ENCODE measurements at regions not wholly inside any gene's neighbourhood (a gene's known extent, or its start where the extent isn't known, plus 50 kb on each side); places are given as distances from the start of the nearest gene placed in this dataset.

- DNase-seq, result no peak
Observed at GRCh38 chr15:95470529-95470928, 860.0 kb upstream of the NR2F2 start.

DNA sequence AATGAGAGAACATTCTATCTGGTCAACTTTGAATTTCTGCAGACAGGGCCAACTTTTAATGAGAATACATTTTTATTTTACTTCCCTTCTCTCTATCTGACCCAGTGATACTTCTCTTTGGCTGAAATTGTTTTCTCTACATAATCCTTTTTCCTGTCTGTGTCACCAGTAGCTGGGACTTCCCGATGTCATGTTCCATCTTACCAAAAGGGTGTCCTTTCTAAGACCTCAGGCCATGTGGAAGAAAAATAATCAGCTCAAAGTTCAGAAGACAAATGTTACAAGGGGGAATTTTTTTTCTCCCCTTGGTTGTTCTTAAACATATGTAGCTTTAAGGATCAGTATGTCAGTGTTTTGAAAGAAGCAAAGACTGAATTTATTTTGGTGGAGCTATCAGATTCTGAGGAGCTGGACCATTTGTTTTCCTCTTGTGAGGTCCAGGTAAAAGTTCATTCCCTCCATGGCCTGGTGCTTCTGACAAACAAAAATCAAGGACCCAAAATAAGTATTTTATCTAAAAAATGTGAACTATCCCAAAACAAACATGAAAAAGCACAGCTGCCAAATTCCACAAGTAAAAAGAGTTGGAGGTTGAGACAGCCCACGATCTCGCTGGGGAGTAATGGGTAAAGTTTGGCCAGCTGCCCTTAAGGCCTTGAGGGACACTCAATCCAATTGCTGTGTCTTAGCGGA lies 859.4 kb upstream of the NR2F2 start:
- no peak for DNase-seq

- no peak for DNase-seq
Observed at GRCh38 chr15:95471690-95472086, 858.8 kb upstream of the NR2F2 start.

GRCh38 chr15:95475067-95475466 lies 855.4 kb upstream of the NR2F2 start:
- DNase-seq, result no peak

GRCh38 chr15:95479308-95479707 lies 851.2 kb upstream of the NR2F2 start:
- DNase-seq, result no peak

DNA sequence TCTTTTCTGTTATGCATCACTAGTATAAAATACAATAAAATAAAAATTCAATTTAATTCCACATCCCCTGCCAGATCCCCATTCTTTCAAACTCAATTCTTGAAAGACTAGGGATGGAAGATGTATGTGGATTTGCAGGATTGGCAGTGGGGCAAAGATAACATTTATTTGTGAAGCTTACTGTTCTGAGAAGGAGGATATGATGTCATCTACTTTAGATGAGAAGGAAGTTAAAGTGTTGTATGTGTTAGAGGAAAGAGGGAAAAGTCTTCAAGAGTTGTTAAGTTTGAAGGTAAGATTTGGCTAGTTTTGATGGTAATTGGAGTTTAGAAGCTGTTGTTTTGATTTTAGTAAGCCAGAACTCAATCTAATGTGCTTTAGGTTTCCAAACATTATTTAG lies 845.1 kb upstream of the NR2F2 start:
- DNase-seq, result no peak

GRCh38 chr15:95486224-95486623 lies 844.3 kb upstream of the NR2F2 start:
- DNase-seq, result no peak

GRCh38 chr15:95489103-95489502 lies 841.4 kb upstream of the NR2F2 start:
- no peak for DNase-seq

DNA sequence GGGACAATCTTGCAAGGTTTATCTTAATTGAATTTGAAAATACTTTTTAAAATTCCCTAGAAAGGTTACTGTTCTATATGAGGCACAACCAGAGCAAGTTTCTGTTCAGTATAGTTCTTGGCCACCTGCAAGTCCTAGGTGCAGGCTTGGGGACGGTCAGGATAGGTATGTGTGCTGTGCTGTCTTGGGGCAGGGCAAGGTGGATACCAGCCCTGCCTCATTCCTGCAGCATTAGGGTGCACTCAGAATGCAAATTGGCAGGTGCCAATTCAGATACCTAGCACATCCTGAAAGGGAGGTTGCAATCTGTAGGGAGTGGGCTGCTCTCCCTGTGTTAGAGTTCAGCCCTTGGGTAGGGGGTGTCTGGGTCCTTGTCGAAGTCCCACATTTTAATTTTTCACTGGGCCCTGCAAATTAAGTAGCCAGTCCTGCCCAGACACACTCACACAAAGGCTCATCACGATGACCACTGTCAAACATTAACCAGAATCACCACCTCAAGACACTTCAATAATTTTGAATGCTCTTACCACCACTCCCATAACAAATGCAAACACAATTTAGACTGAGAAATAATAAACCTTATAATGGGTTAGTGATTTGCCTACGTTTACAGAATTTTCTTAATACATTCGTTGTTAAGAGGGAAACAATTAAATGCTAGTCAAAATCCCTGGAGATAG lies 838.0 kb upstream of the NR2F2 start:
- DNase-seq, result no peak

DNA sequence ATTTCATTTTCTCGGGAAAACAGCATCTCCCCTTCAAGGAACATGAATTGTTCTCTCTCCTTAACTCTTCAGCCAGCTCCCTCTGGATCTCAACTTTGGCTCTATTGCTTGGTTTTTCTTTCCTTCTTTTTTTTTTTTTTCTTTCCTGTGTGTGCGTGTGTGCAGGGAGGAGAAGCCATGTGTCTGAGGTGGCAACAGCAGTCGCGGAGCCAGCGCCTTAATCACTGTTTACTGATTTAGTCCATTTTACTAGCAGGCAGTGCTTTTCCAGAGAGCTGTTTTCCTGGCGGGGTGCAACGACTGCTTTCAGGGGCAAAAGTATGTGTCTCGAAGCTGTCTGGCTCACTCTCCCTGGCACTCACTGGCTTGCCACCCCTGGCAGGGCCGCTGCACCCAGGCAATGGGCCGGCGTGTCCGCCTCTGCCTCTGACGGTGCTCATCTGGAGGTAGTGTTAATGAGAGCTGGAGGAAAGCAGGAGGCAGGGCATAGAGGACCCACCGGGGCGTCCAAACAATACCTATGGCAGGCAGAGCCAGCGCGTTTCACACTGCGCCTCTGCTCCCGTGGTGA lies 835.4 kb upstream of the NR2F2 start:
- no peak for DNase-seq

DNA sequence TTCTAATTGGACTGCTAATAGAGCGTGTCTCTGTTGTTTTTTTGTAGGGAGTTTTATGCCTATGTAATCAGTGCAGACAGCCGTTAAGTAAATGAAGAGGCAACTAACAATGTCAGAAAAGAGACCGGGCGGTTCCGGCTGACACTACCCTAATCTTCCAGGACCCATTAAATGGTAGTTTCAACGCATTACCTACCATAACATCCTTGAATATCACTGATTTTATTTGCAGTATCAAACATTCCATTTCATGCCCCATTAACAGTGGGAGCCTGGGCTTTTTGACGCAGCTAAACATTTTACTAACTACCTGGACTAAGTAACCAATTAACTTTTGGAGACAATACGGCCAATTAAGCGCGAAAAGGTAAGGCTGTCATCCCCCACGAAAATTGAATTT lies 832.9 kb upstream of the NR2F2 start:
- no peak for DNase-seq

DNA sequence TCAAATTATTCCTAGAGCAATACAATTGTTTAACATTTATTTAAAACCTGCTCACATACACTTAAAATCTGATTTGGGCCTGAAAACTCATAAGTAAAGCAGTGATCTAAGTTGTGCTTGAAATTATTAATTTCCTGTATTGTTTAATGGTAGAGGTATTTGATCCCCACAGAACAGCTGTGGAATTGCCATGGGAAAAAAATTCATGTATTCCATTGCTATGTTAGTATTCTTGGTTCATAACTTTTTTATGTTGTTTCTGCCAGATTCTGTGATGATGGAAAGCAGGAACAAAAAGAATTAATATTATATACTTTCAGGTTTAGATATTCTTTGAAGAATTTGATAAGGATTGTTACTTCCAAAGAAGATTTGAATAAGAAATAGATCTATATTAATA lies 831.5 kb upstream of the NR2F2 start:
- no peak for DNase-seq

GRCh38 chr15:95499397-95499796 lies 831.1 kb upstream of the NR2F2 start:
- DNase-seq, result no peak

DNA sequence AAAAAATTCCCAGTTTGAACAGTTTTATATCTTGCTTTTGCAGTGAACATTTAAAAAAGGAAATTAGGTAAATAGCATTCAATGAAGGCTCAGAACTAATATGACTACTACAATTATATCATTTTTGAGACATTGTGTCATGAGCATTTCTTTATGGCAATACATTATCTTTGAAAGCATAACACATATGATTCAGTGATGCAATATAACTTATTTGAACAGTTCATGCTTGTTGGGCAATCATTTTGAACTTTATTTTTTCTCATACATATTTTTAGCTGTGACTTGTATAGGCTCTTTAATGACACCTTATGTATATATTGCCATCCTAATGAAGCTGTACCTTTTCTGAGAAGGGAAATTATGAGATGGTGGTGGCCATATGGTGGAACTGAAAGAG lies 828.6 kb upstream of the NR2F2 start:
- DNase-seq, result no peak

- no peak for DNase-seq
Observed at GRCh38 chr15:95503107-95503506, 827.4 kb upstream of the NR2F2 start.

DNA sequence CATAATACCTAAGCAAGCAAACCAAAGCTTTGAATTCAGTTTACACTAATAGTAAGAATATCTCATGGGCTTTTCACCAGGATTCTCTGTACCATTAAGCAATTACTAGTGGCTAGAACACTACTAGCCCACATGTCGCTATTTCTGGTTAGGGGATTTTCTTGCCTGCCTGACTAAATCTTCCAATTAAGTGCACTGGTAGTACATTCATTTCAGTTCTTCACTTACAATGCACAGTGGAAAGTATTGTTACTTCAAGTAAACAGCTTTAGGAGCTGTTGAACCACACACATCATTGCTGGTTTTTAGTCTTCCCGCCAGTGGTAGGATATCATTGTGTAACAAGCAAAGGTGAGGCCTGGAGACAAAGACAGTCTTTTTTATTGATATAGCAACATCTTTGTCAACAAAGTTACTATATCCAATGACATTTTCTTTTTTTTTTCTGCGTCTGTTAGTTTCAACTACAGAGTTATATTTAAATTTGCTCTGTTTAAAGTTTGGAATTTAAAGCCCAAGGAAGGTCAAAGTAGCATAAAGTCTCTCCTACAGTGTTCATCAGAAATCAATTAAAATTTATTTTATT lies 826.8 kb upstream of the NR2F2 start:
- DNase-seq, result no peak

GRCh38 chr15:95511671-95512070 lies 818.8 kb upstream of the NR2F2 start:
- DNase-seq, result no peak

GRCh38 chr15:95512906-95513305 lies 817.6 kb upstream of the NR2F2 start:
- no peak for DNase-seq

- DNase-seq, result no peak
Observed at GRCh38 chr15:95519887-95520286, 810.6 kb upstream of the NR2F2 start.

- no peak for DNase-seq
Observed at GRCh38 chr15:95520511-95520910, 810.0 kb upstream of the NR2F2 start.

DNA sequence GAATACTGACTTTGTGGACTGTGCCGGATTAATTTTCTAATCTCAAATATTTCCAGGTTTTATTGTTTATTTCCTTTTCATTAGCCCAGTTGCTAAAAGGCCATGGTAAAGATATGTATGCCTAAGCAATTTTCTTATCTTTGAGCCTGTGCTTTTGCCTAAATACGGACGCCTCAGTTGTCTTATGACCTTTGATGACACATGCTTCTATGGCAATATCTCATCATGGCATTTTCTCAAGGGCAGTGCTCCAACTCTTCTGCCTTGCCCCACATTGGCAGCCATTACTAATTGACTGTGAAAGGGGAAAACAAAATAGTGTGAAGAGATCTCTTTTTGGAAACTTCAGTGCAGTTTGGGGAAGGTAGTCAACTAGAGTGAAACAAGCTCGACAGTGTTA lies 809.6 kb upstream of the NR2F2 start:
- DNase-seq, result no peak

- no peak for DNase-seq
Observed at GRCh38 chr15:95522533-95522932, 808.0 kb upstream of the NR2F2 start.

DNA sequence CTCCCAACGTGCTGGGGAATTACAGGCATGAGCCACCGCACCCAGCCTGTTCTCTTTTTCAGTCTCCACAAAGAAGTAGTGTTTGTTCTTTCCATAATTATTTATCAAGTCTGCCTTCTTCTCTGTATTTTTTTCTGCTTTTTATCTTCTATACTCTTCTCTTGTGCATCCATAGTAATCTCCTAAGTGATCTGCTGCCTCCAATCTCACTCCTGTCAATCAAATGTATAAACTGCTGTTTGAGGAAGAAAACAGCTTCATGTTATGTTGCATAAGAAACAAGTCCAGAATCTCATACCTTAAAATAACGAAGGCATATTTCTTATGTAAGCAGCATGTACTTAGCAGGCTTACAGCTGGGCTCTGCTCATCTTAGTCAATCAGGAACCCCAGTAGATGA lies 801.6 kb upstream of the NR2F2 start:
- DNase-seq, result no peak

DNA sequence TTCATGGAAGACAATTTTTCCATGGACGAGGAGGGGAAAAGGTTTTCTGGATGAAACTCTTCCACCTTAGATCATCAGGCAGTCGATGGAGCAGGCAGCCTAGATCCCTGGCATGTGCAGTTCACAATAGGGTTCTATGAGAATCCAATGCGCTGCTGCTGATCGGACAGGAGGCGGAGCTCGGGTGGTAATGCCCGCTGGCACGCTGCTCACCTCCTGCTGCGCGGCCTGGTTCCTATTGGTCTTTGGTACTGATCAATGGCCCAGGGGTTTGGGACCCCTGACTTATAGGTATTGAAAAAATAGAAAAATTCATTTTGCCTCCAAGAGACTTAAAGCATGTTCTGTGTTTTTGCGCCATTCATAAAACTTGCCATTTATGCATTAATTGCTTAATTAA lies 793.9 kb upstream of the NR2F2 start:
- DNase-seq, result no peak

All from NCI-H146 (cell line).